BE2C (cell line): ENCODE measurements at regions not wholly inside any gene's neighbourhood (a gene's known extent, or its start where the extent isn't known, plus 50 kb on each side); places are given as distances from the start of the nearest gene placed in this dataset.

Source experiments
- DNase-seq: peaks from one replicate; pipeline ENCODE4 v3.0.0-alpha.2; 2020
- H3K27me3 ChIP-seq: fragments of 250-450 bp; sonication (Bioruptor Pico); 2 replicates; pipeline ENCODE4 v1.5.1; 2020; ENCODE audit warnings: mild to moderate bottlenecking
- H3K36me3 ChIP-seq: fragments of 250-450 bp; sonication (Bioruptor Pico); 2 replicates; pipeline ENCODE4 v1.5.1; 2020; ENCODE audit warnings: mild to moderate bottlenecking
- H3K4me1 ChIP-seq: fragments of 250-450 bp; sonication (Bioruptor Pico); 2 replicates; pipeline ENCODE4 v1.5.1; 2020
- H3K4me3 ChIP-seq: 2 replicates; pipeline ENCODE4 v1.5.1; 2011; ENCODE audit warnings: low read depth, low read length
- H3K9me3 ChIP-seq: fragments of 250-450 bp; sonication (Bioruptor Pico); 2 replicates; pipeline ENCODE4 v1.5.1; 2020
- TF ChIP-seq, protein P1 (sequence below): IDR thresholded peaks from 2 replicates; pipeline ENCODE4 v1.5.1; 2012; ENCODE audit warnings: mild to moderate bottlenecking, low read depth, low read length

DNA sequence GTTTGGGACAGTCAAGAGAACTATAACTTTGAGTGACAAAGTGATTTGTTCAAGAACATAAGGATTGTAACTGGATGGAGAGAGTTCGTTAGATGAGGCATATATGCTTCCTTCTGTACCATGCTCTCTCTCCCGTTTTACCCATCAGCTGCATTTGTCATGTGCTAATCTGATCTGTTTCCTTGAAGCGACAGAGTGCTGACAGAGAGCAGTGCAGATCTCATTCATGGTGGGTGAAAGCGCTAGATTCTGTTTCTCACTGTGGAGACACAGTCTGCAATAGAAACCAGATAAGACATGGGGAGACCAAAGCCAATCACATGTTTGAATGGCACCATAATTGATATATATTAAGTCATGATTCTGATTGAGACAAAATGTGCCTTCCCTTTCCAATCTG, 456.6 kb upstream of the CELF4 start:
- Histone ChIP-seq H3K4me3 (no peak overlapping the region), H3K27me3 (no peaks in the 10 kb centered on the region), H3K36me3 (no peaks in the 10 kb centered on the region), H3K9me3 (no peaks in the 10 kb centered on the region), H3K4me1 (no peaks in the 10 kb centered on the region)
- DNase-seq = no peak
- TF ChIP-seq, protein P1, sequence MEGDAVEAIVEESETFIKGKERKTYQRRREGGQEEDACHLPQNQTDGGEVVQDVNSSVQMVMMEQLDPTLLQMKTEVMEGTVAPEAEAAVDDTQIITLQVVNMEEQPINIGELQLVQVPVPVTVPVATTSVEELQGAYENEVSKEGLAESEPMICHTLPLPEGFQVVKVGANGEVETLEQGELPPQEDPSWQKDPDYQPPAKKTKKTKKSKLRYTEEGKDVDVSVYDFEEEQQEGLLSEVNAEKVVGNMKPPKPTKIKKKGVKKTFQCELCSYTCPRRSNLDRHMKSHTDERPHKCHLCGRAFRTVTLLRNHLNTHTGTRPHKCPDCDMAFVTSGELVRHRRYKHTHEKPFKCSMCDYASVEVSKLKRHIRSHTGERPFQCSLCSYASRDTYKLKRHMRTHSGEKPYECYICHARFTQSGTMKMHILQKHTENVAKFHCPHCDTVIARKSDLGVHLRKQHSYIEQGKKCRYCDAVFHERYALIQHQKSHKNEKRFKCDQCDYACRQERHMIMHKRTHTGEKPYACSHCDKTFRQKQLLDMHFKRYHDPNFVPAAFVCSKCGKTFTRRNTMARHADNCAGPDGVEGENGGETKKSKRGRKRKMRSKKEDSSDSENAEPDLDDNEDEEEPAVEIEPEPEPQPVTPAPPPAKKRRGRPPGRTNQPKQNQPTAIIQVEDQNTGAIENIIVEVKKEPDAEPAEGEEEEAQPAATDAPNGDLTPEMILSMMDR = no peak

DNA sequence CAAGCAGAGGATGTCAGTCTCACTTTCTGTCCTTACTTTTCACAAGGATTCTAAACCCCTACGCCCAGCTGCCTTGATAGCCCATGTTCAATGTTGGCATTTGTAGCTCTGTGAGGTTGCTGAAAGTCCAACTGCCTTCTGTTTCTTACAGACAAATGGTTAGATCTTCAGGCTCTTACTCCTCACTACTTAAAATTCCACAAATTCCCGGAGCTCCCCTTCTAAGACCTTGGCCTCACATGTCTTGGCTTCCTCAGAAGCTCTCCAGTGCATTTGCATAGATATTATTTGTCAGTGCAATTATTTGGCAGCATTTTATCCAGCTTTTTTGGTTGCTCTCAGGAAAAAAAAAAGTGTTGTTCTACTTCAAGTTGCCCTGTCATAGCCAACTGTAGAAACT, 453.7 kb upstream of the CELF4 start:
- Histone ChIP-seq H3K4me3 (no peak overlapping the region), H3K36me3 (no peaks in the 10 kb centered on the region), H3K4me1 (no peaks in the 10 kb centered on the region), H3K9me3 (no peaks in the 10 kb centered on the region), H3K27me3 (no peaks in the 10 kb centered on the region)
- no peak for DNase-seq
- TF ChIP-seq, protein P1 = no peak

DNA sequence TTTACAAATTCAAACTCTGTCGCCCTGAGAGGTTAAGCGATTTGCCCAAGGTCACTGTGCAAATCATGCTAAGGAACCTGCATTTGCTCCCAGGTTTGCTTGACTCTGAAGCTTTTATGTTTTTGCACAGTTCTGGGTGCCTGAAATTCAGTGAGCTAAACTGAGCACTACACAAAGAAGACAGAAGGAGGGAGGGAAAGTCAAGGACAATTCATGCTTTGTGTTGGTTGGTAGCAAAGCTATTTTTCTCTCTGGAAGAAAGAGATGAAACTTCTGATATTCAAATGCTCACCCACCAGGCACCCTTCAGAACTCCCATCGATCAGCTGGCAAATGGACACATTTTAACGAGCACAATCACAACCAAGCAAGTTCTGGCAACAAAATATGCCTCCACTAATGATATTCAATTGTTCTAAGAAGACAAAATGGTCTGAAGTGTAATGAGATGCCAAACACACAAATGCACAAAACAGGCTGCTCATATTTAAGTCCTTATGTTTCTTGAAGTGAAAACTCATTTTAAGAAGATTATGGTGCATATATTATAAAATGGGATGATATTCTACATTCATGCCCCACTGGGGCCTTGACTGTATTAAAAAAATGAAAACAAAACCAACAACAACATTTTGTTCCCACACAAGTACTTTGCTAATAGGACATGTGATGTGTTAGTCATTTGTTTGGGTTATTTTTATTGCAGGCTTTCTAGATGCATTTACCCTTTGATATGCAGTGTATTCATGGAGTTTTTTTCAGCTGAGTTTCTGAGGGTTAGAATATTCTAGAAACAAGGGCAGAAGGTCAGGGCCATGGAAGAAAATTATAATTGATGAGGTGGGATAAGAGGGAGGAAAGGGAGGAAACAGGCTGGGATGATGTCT, 445.6 kb upstream of the CELF4 start:
- H3K9me3 ChIP-seq = no peaks in the 10 kb centered on the region
- TF ChIP-seq, protein P1 = no peak
- H3K27me3 ChIP-seq = no peaks in the 10 kb centered on the region
- no peaks in the 10 kb centered on the region for H3K4me1 ChIP-seq
- no peaks in the 10 kb centered on the region for H3K36me3 ChIP-seq
- no peak overlapping the region for H3K4me3 ChIP-seq
- DNase-seq = no peak

DNA sequence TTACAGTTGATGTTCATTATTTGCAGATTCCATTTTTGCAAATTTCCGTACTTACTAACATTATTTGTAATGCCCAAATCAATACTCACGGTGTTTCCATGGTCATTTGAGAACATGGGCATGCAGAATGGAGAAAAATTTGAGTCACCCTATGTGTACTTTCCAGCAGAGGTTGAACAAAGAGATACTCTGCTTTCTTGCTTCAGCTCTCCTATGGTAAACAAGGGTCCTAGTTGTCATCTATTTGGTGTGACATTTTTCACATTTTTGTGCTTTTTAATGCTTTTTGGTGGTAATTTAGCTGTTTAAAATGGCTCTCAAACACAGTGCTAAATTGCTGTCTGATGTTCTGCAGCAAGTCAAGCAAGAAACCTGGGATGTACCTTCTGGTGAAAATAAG, 444.4 kb upstream of the CELF4 start:
- no peak for DNase-seq
- no peaks in the 10 kb centered on the region for H3K36me3 ChIP-seq
- H3K27me3 ChIP-seq = no peaks in the 10 kb centered on the region
- no peaks in the 10 kb centered on the region for H3K4me1 ChIP-seq
- TF ChIP-seq, protein P1 = no peak
- H3K4me3 ChIP-seq = no peak overlapping the region
- no peaks in the 10 kb centered on the region for H3K9me3 ChIP-seq

DNA sequence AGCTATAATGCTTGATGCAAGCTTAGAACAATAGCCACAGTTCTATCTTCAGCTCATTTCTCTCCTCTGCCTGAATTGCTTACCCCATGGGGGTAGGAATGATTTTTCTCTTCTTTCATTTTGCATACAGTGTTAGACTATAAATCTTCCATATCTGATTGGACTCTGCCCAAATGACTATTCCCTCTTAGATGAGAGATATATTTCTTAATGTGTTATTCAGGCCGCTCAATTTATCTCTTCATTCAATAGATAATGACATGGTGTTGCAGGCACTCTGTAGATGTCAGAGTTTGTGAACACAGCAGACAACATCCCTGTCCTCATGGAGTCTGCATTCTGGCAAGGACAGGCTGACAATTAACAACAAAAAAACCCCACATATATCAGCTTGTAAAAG, 443.7 kb upstream of the CELF4 start:
- H3K9me3 ChIP-seq = no peaks in the 10 kb centered on the region
- no peaks in the 10 kb centered on the region for H3K4me1 ChIP-seq
- H3K27me3 ChIP-seq = no peaks in the 10 kb centered on the region
- DNase-seq = no peak
- no peaks in the 10 kb centered on the region for H3K36me3 ChIP-seq
- H3K4me3 ChIP-seq = no peak overlapping the region
- TF ChIP-seq, protein P1 = no peak

DNA sequence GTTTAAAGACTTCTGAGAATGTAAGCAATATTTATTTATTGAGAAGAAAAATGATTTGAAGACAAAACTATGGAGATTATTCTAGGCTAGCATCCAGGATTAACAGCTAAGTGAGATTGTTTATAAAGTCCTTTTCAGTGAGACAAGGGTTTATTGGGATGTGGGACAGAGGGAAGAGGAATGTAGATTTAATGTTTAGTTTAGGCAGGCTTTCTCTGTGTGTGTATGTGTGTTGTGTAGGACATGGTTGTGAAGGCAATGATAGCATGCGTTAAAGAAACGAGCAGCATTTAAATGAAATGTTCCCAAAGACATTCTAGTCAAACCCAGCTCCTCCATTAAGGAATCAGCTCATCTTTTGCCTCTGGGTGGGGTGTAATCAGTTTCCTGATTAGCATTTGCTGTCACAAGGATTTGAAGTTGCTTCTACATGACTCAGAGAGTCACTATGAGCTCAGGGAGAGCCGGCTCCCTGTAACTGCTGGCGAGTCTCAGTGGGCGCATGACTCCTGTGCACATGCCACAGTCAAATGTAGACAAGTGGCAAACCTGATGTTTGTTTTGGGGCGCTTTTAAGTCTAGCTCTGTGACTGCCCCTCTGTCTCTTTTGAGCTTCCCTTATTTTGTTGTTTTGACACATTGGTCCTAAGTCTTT, 442.2 kb upstream of the CELF4 start:
- Histone ChIP-seq H3K36me3 (no peaks in the 10 kb centered on the region), H3K9me3 (no peaks in the 10 kb centered on the region), H3K27me3 (no peaks in the 10 kb centered on the region), H3K4me1 (no peaks in the 10 kb centered on the region), H3K4me3 (no peak overlapping the region)
- no peak for DNase-seq
- TF ChIP-seq, protein P1 = no peak
